Lung (tissue), 11 donors: ENCODE measurements at regions not wholly inside any gene's neighbourhood (a gene's known extent, or its start where the extent isn't known, plus 50 kb on each side); places are given as distances from the start of the nearest gene placed in this dataset.
A peak's percentile ranks its signal among the peaks of the same experiment; 100 is the strongest.

Experiments
- ATAC-seq: fragments of 200-7000 bp; cut with Tn5 transposase; one replicate; pipeline ENCODE4 v1.9.1; 2020; ENCODE audit warnings: moderate number of reproducible peaks; ENCODE audit not compliant: insufficient read depth, low FRiP score
- DNase-seq, 3 donors: peaks; one replicate each; pipeline ENCODE4 v3.0.0-alpha.2; 2013 to 2017
- H3K27ac ChIP-seq, 2 donors: one replicate each; pipeline ENCODE4 v1.5.1; 2013; ENCODE audit warnings: mild to moderate bottlenecking in 2 of 2, moderate library complexity in 2 of 2, control low read depth in 1 of 2, inconsistent platforms in 1 of 2, low read depth in 1 of 2, low read length in 1 of 2
- H3K27me3 ChIP-seq, 3 donors: one replicate each; pipeline ENCODE4 v1.5.1; 2013; ENCODE audit warnings: low read length in 2 of 3; ENCODE audit not compliant: control insufficient read depth in 3 of 3, insufficient read depth in 3 of 3
- H3K36me3 ChIP-seq, 4 donors: one replicate each; pipeline ENCODE4 v1.5.1; 2013; ENCODE audit warnings: low read length in 4 of 4, mild to moderate bottlenecking in 1 of 4, moderate library complexity in 1 of 4; ENCODE audit not compliant: control insufficient read depth in 4 of 4, insufficient read depth in 4 of 4
- H3K4me1 ChIP-seq, 5 donors: one replicate each; pipeline ENCODE4 v1.5.1; 2013; ENCODE audit warnings: low read length in 5 of 5, mild to moderate bottlenecking in 2 of 5, moderate library complexity in 1 of 5; ENCODE audit not compliant: control insufficient read depth in 5 of 5, insufficient read depth in 5 of 5
- H3K4me3 ChIP-seq: one replicate; pipeline ENCODE4 v1.5.1; 2013; ENCODE audit warnings: mild to moderate bottlenecking, control low read depth, moderate library complexity
- H3K9ac ChIP-seq, 2 donors: one replicate each; pipeline ENCODE4 v1.5.1; 2013; ENCODE audit warnings: low read length in 2 of 2, control low read depth in 1 of 2; ENCODE audit not compliant: insufficient read depth in 1 of 2
- H3K9me3 ChIP-seq, 4 donors: one replicate each; pipeline ENCODE4 v1.5.1; 2013; ENCODE audit warnings: low read length in 3 of 4, mild to moderate bottlenecking in 1 of 4, moderate library complexity in 1 of 4; ENCODE audit not compliant: control insufficient read depth in 4 of 4, insufficient read depth in 3 of 4
- WGBS, 2 donors: extraction: QIAGEN DNeasy Blood & Tissue Kit; methylation state at CpG; one replicate each; pipeline ENCODE4 v1.1.7; 2013; 5-methylcytosine and 5-hydroxymethylcytosine counted together
- TF ChIP-seq, protein P1 (sequence below): IDR thresholded peaks from 2 replicates; pipeline ENCODE4 v1.5.1; 2012; ENCODE audit warnings: mild to moderate bottlenecking; ENCODE audit errors: control extremely low read depth, extremely low read depth
- donor health status: control.
- donor health status: control.
- donor health status: Bipolar disorder and iron deficiency.
- donor health status: healthy.
- donor health status: DM: yes; HTN: yes; CAD: no.

DNA sequence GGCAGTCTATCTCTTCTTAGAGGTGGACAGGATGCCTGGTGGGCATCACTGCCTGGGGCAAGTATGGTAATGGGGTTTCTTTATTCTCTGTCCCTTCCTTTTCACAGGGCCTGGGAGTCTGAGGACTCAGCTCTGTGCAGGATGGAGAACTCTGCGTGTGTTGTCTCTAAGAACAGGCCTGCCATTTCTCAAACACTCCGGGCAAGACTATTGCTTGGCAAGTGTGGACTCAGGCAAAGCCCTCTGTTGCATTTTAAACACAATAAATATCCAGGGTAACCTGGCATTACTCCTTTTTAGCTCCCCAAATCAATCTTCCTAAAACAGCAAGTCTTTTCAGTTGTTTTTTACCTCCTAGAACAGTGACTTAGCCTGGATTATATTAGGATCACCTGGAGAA, 185.1 kb upstream of the ROPN1 start:
- TF ChIP-seq, protein P1, sequence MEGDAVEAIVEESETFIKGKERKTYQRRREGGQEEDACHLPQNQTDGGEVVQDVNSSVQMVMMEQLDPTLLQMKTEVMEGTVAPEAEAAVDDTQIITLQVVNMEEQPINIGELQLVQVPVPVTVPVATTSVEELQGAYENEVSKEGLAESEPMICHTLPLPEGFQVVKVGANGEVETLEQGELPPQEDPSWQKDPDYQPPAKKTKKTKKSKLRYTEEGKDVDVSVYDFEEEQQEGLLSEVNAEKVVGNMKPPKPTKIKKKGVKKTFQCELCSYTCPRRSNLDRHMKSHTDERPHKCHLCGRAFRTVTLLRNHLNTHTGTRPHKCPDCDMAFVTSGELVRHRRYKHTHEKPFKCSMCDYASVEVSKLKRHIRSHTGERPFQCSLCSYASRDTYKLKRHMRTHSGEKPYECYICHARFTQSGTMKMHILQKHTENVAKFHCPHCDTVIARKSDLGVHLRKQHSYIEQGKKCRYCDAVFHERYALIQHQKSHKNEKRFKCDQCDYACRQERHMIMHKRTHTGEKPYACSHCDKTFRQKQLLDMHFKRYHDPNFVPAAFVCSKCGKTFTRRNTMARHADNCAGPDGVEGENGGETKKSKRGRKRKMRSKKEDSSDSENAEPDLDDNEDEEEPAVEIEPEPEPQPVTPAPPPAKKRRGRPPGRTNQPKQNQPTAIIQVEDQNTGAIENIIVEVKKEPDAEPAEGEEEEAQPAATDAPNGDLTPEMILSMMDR: no peak
- no peak for DNase-seq
- Histone ChIP-seq H3K4me3 (no peak overlapping the region), H3K27ac (no peak overlapping the region), H3K9me3 (no peaks in the 10 kb centered on the region), H3K27me3 (no peaks in the 10 kb centered on the region), H3K9ac (no peak overlapping the region), H3K4me1 (peaks cover 0 to 30% (median 3%) of the 10 kb centered on the region in 5 donors), H3K36me3 (no peaks in the 10 kb centered on the region)
- ATAC-seq: no peak
- 79 to 88% methylated on average over 2 of the region's 2 CpGs for WGBS, 2 donors

DNA sequence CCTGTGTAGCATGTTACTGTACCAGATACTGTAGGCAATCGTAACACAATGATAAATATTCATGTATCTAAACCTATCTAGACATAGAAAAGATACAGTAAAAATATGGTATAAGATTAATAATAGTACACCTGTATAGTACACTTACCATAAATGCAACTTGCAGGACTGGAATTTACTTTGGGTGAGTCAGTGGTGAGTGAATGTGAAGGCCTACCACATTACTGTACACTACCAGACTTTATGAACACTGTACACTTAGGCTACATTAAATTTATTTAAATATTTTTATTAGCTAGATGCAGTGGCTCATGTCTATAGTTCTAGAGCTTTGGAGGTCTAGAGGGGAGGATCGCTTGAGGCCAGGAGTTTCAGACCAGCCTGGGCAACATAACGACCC, 186.6 kb upstream of the ROPN1 start:
- TF ChIP-seq, protein P1: no peak
- 94 to 95% methylated on average over 3 of the region's 3 CpGs for WGBS, 2 donors
- no peak for ATAC-seq
- H3K4me1 ChIP-seq: peaks cover 0 to 17% (median 0%) of the 10 kb centered on the region in 5 donors
- peaks cover 0 to 2% (median 0%) of the 10 kb centered on the region in 4 donors for H3K9me3 ChIP-seq
- no peaks in the 10 kb centered on the region for H3K27me3 ChIP-seq
- H3K27ac ChIP-seq: no peak overlapping the region
- no peak overlapping the region for H3K9ac ChIP-seq
- H3K36me3 ChIP-seq: no peaks in the 10 kb centered on the region
- no peak overlapping the region for H3K4me3 ChIP-seq
- no peak for DNase-seq

DNA sequence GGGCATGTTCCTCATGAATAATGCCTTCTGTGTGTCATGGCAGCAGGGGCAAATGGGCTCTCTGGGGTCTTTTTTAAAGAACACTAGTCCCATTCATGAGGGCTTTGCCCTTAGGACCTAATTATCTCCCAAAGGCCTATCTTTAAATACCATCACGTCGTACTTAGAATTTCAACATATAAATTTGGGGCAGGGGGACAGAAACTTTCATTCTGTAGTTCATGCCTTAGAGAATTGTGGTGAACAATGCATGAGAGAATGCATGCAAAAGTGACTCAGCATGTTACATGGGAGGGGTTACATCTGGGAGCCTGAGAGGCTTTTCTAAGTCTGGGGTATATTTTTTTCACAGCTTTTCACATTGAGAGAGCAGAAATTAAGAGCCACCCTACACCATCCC, 208.5 kb upstream of the ROPN1 start:
- H3K9me3 ChIP-seq: no peaks in the 10 kb centered on the region
- TF ChIP-seq, protein P1: no peak
- H3K27ac ChIP-seq: no peak overlapping the region
- no peak overlapping the region for H3K4me3 ChIP-seq
- H3K9ac ChIP-seq: no peak overlapping the region
- no peaks in the 10 kb centered on the region for H3K27me3 ChIP-seq
- H3K36me3 ChIP-seq: peaks cover 0 to 2% (median 0%) of the 10 kb centered on the region in 4 donors
- peaks cover 0 to 54% (median 4%) of the 10 kb centered on the region in 5 donors for H3K4me1 ChIP-seq
- ATAC-seq (no peak), DNase-seq (no peak)
- WGBS, 2 donors: 81 to 93% methylated on average over 2 of the region's 2 CpGs

DNA sequence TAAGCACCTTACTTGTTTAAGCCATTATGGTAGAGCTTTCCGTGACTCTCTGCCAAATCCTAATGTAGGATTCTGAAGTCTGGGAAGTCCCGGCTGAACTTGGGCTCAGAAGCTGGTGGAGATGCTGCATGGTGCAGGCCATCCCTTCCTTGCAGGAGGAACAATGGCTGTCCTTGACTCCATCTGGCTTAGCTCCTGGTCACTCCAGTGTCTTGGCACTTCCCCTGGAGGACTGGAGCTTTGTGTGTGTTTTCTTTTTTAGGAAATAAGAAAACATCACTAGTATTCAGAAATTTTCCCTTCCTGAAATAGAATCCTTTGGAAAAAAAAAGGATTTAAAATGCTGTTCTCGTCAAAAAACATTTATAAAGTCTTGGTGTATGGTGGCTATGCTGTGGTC, 209.3 kb upstream of the ROPN1 start:
- TF ChIP-seq, protein P1: no peak

More for the DNA sequence above, 209.3 kb upstream of the ROPN1 start:
- Histone ChIP-seq H3K27me3 (no peaks in the 10 kb centered on the region), H3K4me1 (peaks cover 0 to 58% (median 4%) of the 10 kb centered on the region in 5 donors), H3K36me3 (peaks cover 0 to 2% (median 0%) of the 10 kb centered on the region in 4 donors), H3K9me3 (no peaks in the 10 kb centered on the region), H3K9ac (no peak overlapping the region), H3K27ac (no peak overlapping the region), H3K4me3 (no peak overlapping the region)
- ATAC-seq (no peak), DNase-seq (peak; percentile 35 to 71 (median 52))
- WGBS, 2 donors: 80 to 84% methylated on average over 3 of the region's 3 CpGs
